ENCODE measurements at regions not wholly inside any gene's neighbourhood (a gene's known extent, or its start where the extent isn't known, plus 50 kb on each side); places are given as distances from the start of the nearest gene placed in this dataset.

DNA sequence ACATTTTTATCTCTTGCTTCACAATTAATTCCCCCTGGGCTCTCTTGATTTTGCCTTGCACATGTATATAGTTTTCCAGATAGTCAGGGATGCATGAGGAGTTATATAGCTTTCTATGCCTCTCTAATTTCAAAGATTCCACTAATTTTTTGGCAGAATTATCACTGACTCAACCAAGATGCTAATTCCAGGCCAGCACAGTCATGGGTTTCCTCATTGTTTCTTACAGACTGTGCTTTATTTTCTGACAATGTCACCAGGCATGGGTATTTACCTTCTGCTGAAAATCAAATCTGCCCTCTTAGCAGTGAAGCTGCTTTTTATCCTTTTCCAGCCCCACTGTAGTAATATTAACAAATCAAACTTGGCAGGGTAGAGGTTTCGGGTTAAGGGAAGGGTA lies 1520.6 kb upstream of the CADM2 start:
- DNase-seq (ENCODE audit: low spot score in 2 of 2) = no peak
- H3K9me3 ChIP-seq = no peaks in the 10 kb centered on the region
- WGBS = 50% methylated on average over 1 of the region's 1 CpG
- no peaks in the 10 kb centered on the region for H3K27me3 ChIP-seq
- H3K4me1 ChIP-seq = no peaks in the 10 kb centered on the region
- no peak overlapping the region for H3K27ac ChIP-seq
- TF ChIP-seq POLR2AphosphoS5 (IDR thresholded peaks at IDR 0.05) (no peak), EP300 (IDR thresholded peaks at IDR 0.05) (no peak), POLR2A (IDR thresholded peaks at IDR 0.05) (no peak)
- TF ChIP-seq, protein P1, sequence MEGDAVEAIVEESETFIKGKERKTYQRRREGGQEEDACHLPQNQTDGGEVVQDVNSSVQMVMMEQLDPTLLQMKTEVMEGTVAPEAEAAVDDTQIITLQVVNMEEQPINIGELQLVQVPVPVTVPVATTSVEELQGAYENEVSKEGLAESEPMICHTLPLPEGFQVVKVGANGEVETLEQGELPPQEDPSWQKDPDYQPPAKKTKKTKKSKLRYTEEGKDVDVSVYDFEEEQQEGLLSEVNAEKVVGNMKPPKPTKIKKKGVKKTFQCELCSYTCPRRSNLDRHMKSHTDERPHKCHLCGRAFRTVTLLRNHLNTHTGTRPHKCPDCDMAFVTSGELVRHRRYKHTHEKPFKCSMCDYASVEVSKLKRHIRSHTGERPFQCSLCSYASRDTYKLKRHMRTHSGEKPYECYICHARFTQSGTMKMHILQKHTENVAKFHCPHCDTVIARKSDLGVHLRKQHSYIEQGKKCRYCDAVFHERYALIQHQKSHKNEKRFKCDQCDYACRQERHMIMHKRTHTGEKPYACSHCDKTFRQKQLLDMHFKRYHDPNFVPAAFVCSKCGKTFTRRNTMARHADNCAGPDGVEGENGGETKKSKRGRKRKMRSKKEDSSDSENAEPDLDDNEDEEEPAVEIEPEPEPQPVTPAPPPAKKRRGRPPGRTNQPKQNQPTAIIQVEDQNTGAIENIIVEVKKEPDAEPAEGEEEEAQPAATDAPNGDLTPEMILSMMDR (IDR thresholded peaks at IDR 0.05) = no peak
- H3K36me3 ChIP-seq = no peaks in the 10 kb centered on the region
- no peak overlapping the region for H3K4me3 ChIP-seq

DNA sequence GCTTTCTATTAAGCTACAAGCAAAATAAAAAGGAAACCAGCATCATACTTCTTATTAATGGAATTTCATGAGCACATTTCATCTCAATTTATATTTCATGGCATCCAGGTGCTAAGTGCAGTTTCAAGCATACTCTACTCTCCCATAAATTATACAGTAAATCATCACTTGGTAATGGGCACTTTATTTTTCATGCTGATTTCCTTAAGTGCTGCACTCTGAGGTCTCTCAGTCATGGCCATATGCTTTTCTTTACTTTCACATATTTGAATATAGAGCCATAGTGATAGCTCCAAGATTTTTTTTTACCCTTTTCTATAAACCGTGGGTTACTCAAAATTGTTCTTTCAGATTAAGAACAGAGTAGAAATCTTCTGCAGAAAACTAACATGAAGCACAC lies 1505.7 kb upstream of the CADM2 start:
- Histone ChIP-seq H3K27ac (no peak overlapping the region), H3K9me3 (no peaks in the 10 kb centered on the region), H3K4me3 (no peak overlapping the region), H3K27me3 (no peaks in the 10 kb centered on the region), H3K36me3 (no peaks in the 10 kb centered on the region), H3K4me1 (no peaks in the 10 kb centered on the region)
- TF ChIP-seq EP300 (IDR thresholded peaks at IDR 0.05) (no peak), POLR2AphosphoS5 (IDR thresholded peaks at IDR 0.05) (no peak), POLR2A (IDR thresholded peaks at IDR 0.05) (no peak)
- TF ChIP-seq, protein P1 (IDR thresholded peaks at IDR 0.05) = no peak
- 27% methylated on average over 1 of the region's 1 CpG for WGBS
- no peak for DNase-seq (ENCODE audit: low spot score in 2 of 2)

DNA sequence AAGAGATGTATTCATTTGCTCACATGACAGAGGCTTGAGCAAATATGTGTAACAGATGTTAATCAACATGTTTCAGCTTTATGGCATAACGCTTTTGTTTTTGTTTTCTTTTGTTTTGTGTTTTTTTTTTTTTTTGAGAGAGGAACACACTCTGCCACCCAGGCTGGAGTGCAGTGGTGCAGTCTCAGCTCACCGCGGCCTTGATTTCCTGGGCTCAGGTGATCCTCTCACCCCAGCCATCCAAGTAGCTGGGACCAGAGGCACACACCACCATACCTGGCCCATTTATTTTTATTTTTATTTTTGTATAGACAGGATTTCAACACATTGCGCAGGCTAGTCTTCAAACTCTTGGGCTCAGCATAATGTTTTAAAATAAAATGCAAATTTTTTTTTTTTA lies 1504.4 kb upstream of the CADM2 start:
- no peak overlapping the region for H3K4me3 ChIP-seq
- no peak overlapping the region for H3K27ac ChIP-seq
- WGBS = 71% methylated on average over 4 of the region's 4 CpGs
- H3K36me3 ChIP-seq = no peaks in the 10 kb centered on the region
- no peaks in the 10 kb centered on the region for H3K4me1 ChIP-seq
- no peaks in the 10 kb centered on the region for H3K27me3 ChIP-seq
- no peak for TF ChIP-seq POLR2AphosphoS5 (IDR thresholded peaks at IDR 0.05)
- TF ChIP-seq, protein P1 (IDR thresholded peaks at IDR 0.05) = no peak
- TF ChIP-seq EP300 (IDR thresholded peaks at IDR 0.05) = no peak
- TF ChIP-seq POLR2A (IDR thresholded peaks at IDR 0.05) = no peak
- H3K9me3 ChIP-seq = no peaks in the 10 kb centered on the region
- no peak for DNase-seq (ENCODE audit: low spot score in 2 of 2)

DNA sequence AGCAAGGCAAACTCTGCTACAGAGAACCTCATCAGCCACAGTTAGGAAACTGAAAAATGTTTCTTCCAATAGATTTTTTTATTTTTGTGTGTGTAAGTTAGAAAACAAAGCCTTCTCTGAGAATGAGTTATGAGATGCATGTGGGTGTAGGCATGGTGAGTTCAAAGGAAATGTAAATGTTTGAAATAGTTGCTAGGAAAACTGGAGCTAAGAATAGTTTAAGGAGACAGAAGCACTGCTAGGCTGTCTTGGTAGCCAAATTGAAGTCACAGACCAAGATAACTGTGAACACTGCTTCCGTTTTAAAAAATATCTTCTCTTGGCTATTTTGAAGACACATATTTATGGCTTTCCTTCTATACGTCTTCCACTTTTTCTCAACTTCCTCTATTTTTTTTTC lies 1501.2 kb upstream of the CADM2 start:
- 35% methylated on average over 2 of the region's 2 CpGs for WGBS
- no peak for DNase-seq (ENCODE audit: low spot score in 2 of 2)

DNA sequence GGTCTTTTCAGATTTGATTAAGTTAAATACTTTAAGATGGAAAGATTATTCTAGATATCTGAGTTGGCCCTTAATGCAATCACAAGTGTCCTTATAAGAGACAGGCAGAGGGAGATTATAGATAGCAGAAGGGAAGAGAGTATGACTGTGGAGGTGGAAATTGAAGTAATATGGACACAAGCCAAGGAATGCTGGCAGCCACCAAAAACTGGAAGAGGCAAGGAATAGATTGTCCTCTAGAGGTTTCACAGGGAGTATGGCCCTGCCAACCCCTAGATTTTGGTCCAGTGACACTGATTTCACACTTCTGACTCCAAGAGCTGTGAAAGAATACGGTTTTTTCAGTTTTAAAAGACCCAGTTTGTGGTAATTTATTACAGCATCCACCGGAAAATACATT lies 1498.7 kb upstream of the CADM2 start:
- no peaks in the 10 kb centered on the region for H3K4me1 ChIP-seq
- H3K4me3 ChIP-seq = no peak overlapping the region
- 60% methylated on average over 2 of the region's 2 CpGs for WGBS
- no peaks in the 10 kb centered on the region for H3K36me3 ChIP-seq
- TF ChIP-seq POLR2A (IDR thresholded peaks at IDR 0.05) = no peak
- no peak for TF ChIP-seq POLR2AphosphoS5 (IDR thresholded peaks at IDR 0.05)
- TF ChIP-seq EP300 (IDR thresholded peaks at IDR 0.05) = no peak
- TF ChIP-seq, protein P1 (IDR thresholded peaks at IDR 0.05) = no peak
- no peaks in the 10 kb centered on the region for H3K9me3 ChIP-seq
- H3K27me3 ChIP-seq = no peaks in the 10 kb centered on the region
- DNase-seq (ENCODE audit: low spot score in 2 of 2) = no peak
- H3K27ac ChIP-seq = no peak overlapping the region

More for the DNA sequence above, 1501.2 kb upstream of the CADM2 start:
- no peak for TF ChIP-seq POLR2AphosphoS5 (IDR thresholded peaks at IDR 0.05)
- TF ChIP-seq POLR2A (IDR thresholded peaks at IDR 0.05) = no peak
- no peak for TF ChIP-seq EP300 (IDR thresholded peaks at IDR 0.05)
- TF ChIP-seq, protein P1 (IDR thresholded peaks at IDR 0.05) = no peak
- Histone ChIP-seq H3K27me3 (no peaks in the 10 kb centered on the region), H3K4me1 (no peaks in the 10 kb centered on the region), H3K4me3 (no peak overlapping the region), H3K36me3 (no peaks in the 10 kb centered on the region), H3K27ac (no peak overlapping the region), H3K9me3 (no peaks in the 10 kb centered on the region)

All from suprapubic skin (tissue), 4 donors.